Psoas muscle (tissue), 7 donors: ENCODE measurements at regions not wholly inside any gene's neighbourhood (a gene's known extent, or its start where the extent isn't known, plus 50 kb on each side); places are given as distances from the start of the nearest gene placed in this dataset.
"Not testable (repeated sequence)": the region's sequence is repeated elsewhere in the genome, so short reads cannot be mapped to it uniquely, and the experiment has no call there.

Experiments used
- ATAC-seq, 4 donors: fragments of 200-7000 bp; cut with Tn5 transposase; one replicate each; pipeline ENCODE4 v1.9.1; 2020; ENCODE audit warnings: moderate library complexity in 3 of 4, mild to moderate bottlenecking in 2 of 4
- DNase-seq, 2 donors: peaks; one replicate each; pipeline ENCODE4 v3.0.0-alpha.2; 2020
- H3K27ac ChIP-seq: fragments of 200-600 bp; one replicate; pipeline ENCODE4 v1.8.0; 2022
- H3K27me3 ChIP-seq, 3 donors: fragments of 200-600 bp in 1 of 3; one replicate each; pipeline versions ENCODE4 v1.6.1 to v1.8.0; 2013 to 2022; ENCODE audit warnings: low read length in 2 of 3, mild to moderate bottlenecking in 2 of 3, moderate library complexity in 1 of 3; ENCODE audit not compliant: insufficient read depth in 3 of 3
- H3K36me3 ChIP-seq, 2 donors: fragments of 200-600 bp in 1 of 2; one replicate each; pipeline versions ENCODE4 v1.6.1 to v1.8.0; 2013 to 2022; ENCODE audit warnings: low read depth in 1 of 2, mild to moderate bottlenecking in 1 of 2, moderate library complexity in 1 of 2; ENCODE audit not compliant: insufficient read depth in 1 of 2
- H3K4me1 ChIP-seq: fragments of 200-600 bp; one replicate; pipeline ENCODE4 v1.8.0; 2022
- H3K4me3 ChIP-seq: fragments of 200-600 bp; one replicate; pipeline ENCODE4 v1.8.0; 2022; ENCODE audit warnings: mild to moderate bottlenecking
- H3K9me3 ChIP-seq: fragments of 200-600 bp; one replicate; pipeline ENCODE4 v1.8.0; 2022
- CTCF ChIP-seq: fragments of 200-600 bp; IDR thresholded peaks from one replicate; pipeline ENCODE4 v1.8.0; 2022; ENCODE audit warnings: antibody characterized with exemption
- WGBS, 3 donors: extraction: QIAGEN DNeasy Blood & Tissue Kit; methylation state at CpG; one replicate each; pipeline versions ENCODE4 v1.1.6 to v1.1.7; 2013; 5-methylcytosine and 5-hydroxymethylcytosine counted together
- intact Hi-C, 2 donors: fragments of 100-400 bp; cut with DNase I; formaldehyde crosslinking; loops; one replicate each; pipeline versions ENCODE4 v1.11.0 to v1.14.2; 2022
- donor health status: healthy with polysubstance abuse.
- donor health status: DM: no; HTN: no; CAD: no; lungs with moderate emphysema.
- donor health status: Bipolar disorder and iron deficiency.
- donor health status: healthy.
- donor health status: DM: yes; HTN: yes; CAD: no.
- donor health status: DM: no; HTN: no; CAD: no.
- donor health status: DM: yes; HTN: yes; CAD: no.

DNA sequence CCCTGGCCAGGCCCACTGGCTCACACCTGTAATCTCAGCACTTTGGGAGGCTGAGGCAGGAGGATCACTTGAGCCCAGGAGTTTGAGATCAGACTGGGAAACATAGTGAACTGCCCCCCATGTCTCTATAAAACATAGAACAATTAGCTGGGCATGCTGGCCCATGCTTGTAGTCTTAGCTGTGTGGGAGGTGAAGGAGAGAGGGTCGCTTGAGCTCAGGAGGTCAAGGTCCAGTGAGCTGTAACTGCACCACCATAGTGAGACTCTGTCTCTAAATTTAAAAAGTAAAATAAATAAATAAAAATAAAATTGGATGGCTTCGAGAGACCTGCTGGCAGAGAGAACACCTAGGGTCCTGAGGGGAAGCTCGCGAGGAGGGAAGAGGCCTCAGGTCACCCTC lies 69.9 kb upstream of the PARD3 start:
- H3K36me3 ChIP-seq: no peaks in the 10 kb centered on the region
- 93 to 97% (median 95%) methylated on average over 4 of the region's 4 CpGs for WGBS, 3 donors
- ATAC-seq (no peak), DNase-seq (no peak)
- H3K4me1 ChIP-seq: no peaks in the 10 kb centered on the region
- no peak overlapping the region for H3K4me3 ChIP-seq
- no peaks in the 10 kb centered on the region for H3K27me3 ChIP-seq
- no peak overlapping the region for H3K27ac ChIP-seq
- H3K9me3 ChIP-seq: no peaks in the 10 kb centered on the region
- intact Hi-C loops: no loop called here
- no peak for TF ChIP-seq CTCF

DNA sequence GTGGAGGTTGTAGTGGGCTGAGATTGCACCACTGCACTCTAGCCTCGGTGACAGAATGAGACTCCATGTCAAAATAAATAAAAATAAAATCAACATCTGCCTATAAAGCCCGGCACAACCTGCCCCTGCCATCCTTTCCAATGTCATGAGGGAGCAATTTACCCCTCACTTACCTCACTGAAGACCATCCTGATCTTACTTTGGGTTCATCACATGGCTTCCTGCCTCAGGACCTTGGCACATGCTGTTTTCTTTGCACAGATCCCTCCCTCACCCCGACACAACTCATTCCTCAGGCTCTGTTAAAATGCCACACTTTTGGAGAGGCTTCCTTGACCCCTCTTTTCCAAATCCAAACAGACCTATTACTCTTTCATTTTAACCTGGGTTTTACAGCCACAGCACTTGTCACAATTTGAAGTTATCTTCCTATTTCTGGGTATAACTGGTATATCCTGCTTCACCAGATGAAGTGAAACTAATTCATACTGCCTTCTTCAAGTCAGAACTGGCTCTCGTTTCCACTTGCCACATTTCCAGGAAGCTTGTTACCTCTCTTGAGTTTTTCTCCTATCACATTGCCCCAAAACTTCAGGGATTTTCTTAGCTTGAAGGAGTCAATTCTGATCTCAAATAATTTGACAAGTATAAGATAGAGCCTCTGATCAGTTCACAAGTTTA lies 69.3 kb upstream of the PARD3 start:
- ATAC-seq (no peak), DNase-seq (no peak)
- Histone ChIP-seq H3K27ac (no peak overlapping the region), H3K9me3 (no peaks in the 10 kb centered on the region), H3K4me1 (no peaks in the 10 kb centered on the region), H3K4me3 (no peak overlapping the region), H3K36me3 (no peaks in the 10 kb centered on the region), H3K27me3 (no peaks in the 10 kb centered on the region)
- TF ChIP-seq CTCF: no peak
- intact Hi-C loops: no loop called here
- 74 to 78% (median 78%) methylated on average over 4 of the region's 4 CpGs for WGBS, 3 donors

DNA sequence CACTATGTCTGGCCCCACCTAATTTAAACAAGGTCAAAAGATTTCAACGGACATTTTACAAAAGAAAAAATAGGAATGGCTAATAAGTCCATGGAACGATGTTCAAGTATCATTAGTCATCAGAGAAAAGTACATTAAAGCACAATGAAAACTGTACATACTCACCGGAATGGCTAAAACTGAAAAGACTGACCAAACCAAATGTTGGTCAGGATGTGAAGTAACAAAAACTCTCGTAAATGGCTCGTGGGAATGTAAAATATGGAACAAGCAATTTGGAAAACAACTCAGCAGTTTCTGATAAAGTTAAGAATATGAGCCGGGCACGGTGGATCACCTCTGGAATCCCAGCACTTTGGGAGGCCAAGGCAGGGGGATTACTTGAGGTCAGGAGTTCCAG lies 65.7 kb upstream of the PARD3 start:
- Histone ChIP-seq H3K27ac (no peak overlapping the region), H3K4me3 (no peak overlapping the region), H3K4me1 (no peaks in the 10 kb centered on the region), H3K27me3 (no peaks in the 10 kb centered on the region), H3K36me3 (no peaks in the 10 kb centered on the region), H3K9me3 (no peaks in the 10 kb centered on the region)
- WGBS, 3 donors: 57 to 77% (median 66%) methylated on average over 7 of the region's 7 CpGs
- intact Hi-C loops: no loop called here
- no peak for ATAC-seq
- DNase-seq: no peak
- no peak for TF ChIP-seq CTCF

GRCh38 chr10:34878651-34879050 lies 63.6 kb upstream of the PARD3 start:
- DNase-seq, H3K36me3 ChIP-seq, intact Hi-C loops, ATAC-seq, H3K4me3 ChIP-seq, H3K4me1 ChIP-seq, H3K9me3 ChIP-seq, H3K27ac ChIP-seq, H3K27me3 ChIP-seq: not testable (repeated sequence)
- WGBS, 3 donors: 92 to 97% (median 94%) methylated on average over 1 of the region's 1 CpG

GRCh38 chr10:34875061-34875460 lies 60.0 kb upstream of the PARD3 start:
- H3K4me1 ChIP-seq: no peaks in the 10 kb centered on the region
- H3K27me3 ChIP-seq: no peaks in the 10 kb centered on the region
- DNase-seq (no peak), ATAC-seq (no peak)
- no peak overlapping the region for H3K4me3 ChIP-seq
- no peak overlapping the region for H3K27ac ChIP-seq
- intact Hi-C loops: no loop called here
- TF ChIP-seq CTCF: no peak
- 82 to 91% (median 89%) methylated on average over 11 of the region's 11 CpGs for WGBS, 3 donors
- H3K36me3 ChIP-seq: no peaks in the 10 kb centered on the region
- H3K9me3 ChIP-seq: no peaks in the 10 kb centered on the region
